Neural progenitor cell (in vitro differentiated cells): ENCODE measurements at regions not wholly inside any gene's neighbourhood (a gene's known extent, or its start where the extent isn't known, plus 50 kb on each side); places are given as distances from the start of the nearest gene placed in this dataset.
A peak's percentile ranks its signal among the peaks of the same experiment; 100 is the strongest.

Experiments
- DNase-seq: peaks from one replicate; pipeline ENCODE4 v3.0.0-alpha.2; 2016; ENCODE audit warnings: low spot score
- H2AFZ ChIP-seq: fragments of 200-600 bp; sonication (generic); replicated peaks from 2 replicates; pipeline ENCODE4 v1.6.1; 2016; ENCODE audit warnings: antibody characterized with exemption
- H3F3A ChIP-seq: fragments of 200-600 bp; sonication (generic); 2 replicates; pipeline ENCODE4 v1.6.1; 2016; ENCODE audit warnings: antibody characterized with exemption, low read depth
- H3K27ac ChIP-seq: fragments of 200-600 bp; sonication (generic); 2 replicates; pipeline ENCODE4 v1.5.1; 2016; ENCODE audit warnings: mild to moderate bottlenecking
- H3K27me3 ChIP-seq: fragments of 200-600 bp; sonication (generic); 2 replicates; pipeline ENCODE4 v1.6.1; 2016; ENCODE audit warnings: mild to moderate bottlenecking, moderate library complexity
- H3K36me3 ChIP-seq: fragments of 200-600 bp; sonication (generic); 2 replicates; pipeline ENCODE4 v1.5.1; 2016
- H3K4me1 ChIP-seq: fragments of 200-600 bp; sonication (generic); 2 replicates; pipeline ENCODE4 v1.6.1; 2016; ENCODE audit warnings: mixed run types
- H3K4me2 ChIP-seq: fragments of 200-600 bp; sonication (generic); 2 replicates; pipeline ENCODE4 v1.6.1; 2016
- H3K4me3 ChIP-seq: fragments of 200-600 bp; sonication (generic); 2 replicates; pipeline ENCODE4 v1.5.1; 2016
- H3K79me2 ChIP-seq: fragments of 200-600 bp; sonication (generic); 2 replicates; pipeline ENCODE4 v1.6.1; 2016; ENCODE audit warnings: low read depth
- H3K9ac ChIP-seq: fragments of 200-600 bp; sonication (generic); 2 replicates; pipeline ENCODE4 v1.6.1; 2016
- H3K9me3 ChIP-seq: fragments of 200-600 bp; sonication (generic); 2 replicates; pipeline ENCODE4 v1.5.1; 2016; ENCODE audit warnings: low read depth
- H4K20me1 ChIP-seq: fragments of 200-600 bp; sonication (generic); 2 replicates; pipeline ENCODE4 v1.6.1; 2016; ENCODE audit warnings: low read depth
- H3K27ac Mint-ChIP-seq: 3 replicates; pipeline ENCODE4 v1.8.0; 2021; ENCODE audit warnings: mixed read lengths
- H3K27me3 Mint-ChIP-seq: 2 replicates; pipeline ENCODE4 v1.8.0; 2022; ENCODE audit warnings: low read depth, mild to moderate bottlenecking, inconsistent platforms, moderate library complexity, mixed read lengths; ENCODE audit not compliant: insufficient read depth
- H3K36me3 Mint-ChIP-seq: 3 replicates; pipeline ENCODE4 v1.8.0; 2021; ENCODE audit warnings: mixed read lengths
- H3K4me1 Mint-ChIP-seq: 3 replicates; pipeline ENCODE4 v1.8.0; 2021; ENCODE audit warnings: mixed read lengths
- H3K4me3 Mint-ChIP-seq: 3 replicates; pipeline ENCODE4 v1.8.0; 2021; ENCODE audit warnings: mild to moderate bottlenecking, moderate library complexity, mixed read lengths
- H3K9me3 Mint-ChIP-seq: 3 replicates; pipeline ENCODE4 v1.8.0; 2020; ENCODE audit warnings: mixed read lengths
- CTCF ChIP-seq: fragments of 200-600 bp; sonication (generic); IDR thresholded peaks from 2 replicates; pipeline ENCODE4 v1.5.1; 2017; ENCODE audit warnings: antibody characterized with exemption, mild to moderate bottlenecking
- EZH2 ChIP-seq: fragments of 200-600 bp; sonication (generic); IDR thresholded peaks from 2 replicates; pipeline ENCODE4 v1.6.1; 2017; ENCODE audit warnings: antibody characterized with exemption, mild to moderate bottlenecking, moderate library complexity
- EZH2phosphoT487 ChIP-seq: fragments of 200-600 bp; sonication (generic); IDR thresholded peaks from 2 replicates; pipeline ENCODE4 v1.6.1; 2017; ENCODE audit warnings: antibody characterized with exemption

- H3K4me1 Mint-ChIP-seq = no peaks in the 10 kb centered on the region
- Histone ChIP-seq H3K4me3 (no peak overlapping the region), H2AFZ (no peak overlapping the region), H3K27ac (no peak overlapping the region), H3K27me3 (no peaks in the 10 kb centered on the region), H3K9ac (no peak overlapping the region), H3K4me2 (no peak overlapping the region), H4K20me1 (no peaks in the 10 kb centered on the region), H3K79me2 (no peaks in the 10 kb centered on the region), H3K9me3 (no peaks in the 10 kb centered on the region), H3K4me1 (no peaks in the 10 kb centered on the region), H3K36me3 (no peaks in the 10 kb centered on the region), H3F3A (no peaks in the 10 kb centered on the region)
- no peaks in the 10 kb centered on the region for H3K36me3 Mint-ChIP-seq
- no peak for DNase-seq
- H3K27ac Mint-ChIP-seq = no peak overlapping the region
- peaks cover 2% of the 10 kb centered on the region for H3K9me3 Mint-ChIP-seq
- TF ChIP-seq EZH2phosphoT487 = no peak
- no peak overlapping the region for H3K4me3 Mint-ChIP-seq
- no peaks in the 10 kb centered on the region for H3K27me3 Mint-ChIP-seq
Measured at GRCh38 chr2:126531029-126531428, 124.9 kb upstream of the GYPC start.

GRCh38 chr2:126534478-126534877, 121.5 kb upstream of the GYPC start:
- Histone ChIP-seq H4K20me1 (no peaks in the 10 kb centered on the region), H3K27ac (no peak overlapping the region), H3K4me1 (no peaks in the 10 kb centered on the region), H3K27me3 (no peaks in the 10 kb centered on the region), H3F3A (no peaks in the 10 kb centered on the region), H3K4me2 (no peak overlapping the region), H2AFZ (no peak overlapping the region), H3K9ac (no peak overlapping the region), H3K4me3 (no peak overlapping the region), H3K36me3 (no peaks in the 10 kb centered on the region), H3K79me2 (no peaks in the 10 kb centered on the region), H3K9me3 (no peaks in the 10 kb centered on the region)
- no peak overlapping the region for H3K27ac Mint-ChIP-seq
- H3K9me3 Mint-ChIP-seq = peaks cover 2% of the 10 kb centered on the region
- no peaks in the 10 kb centered on the region for H3K4me1 Mint-ChIP-seq
- TF ChIP-seq EZH2 (no peak), CTCF (no peak), EZH2phosphoT487 (no peak)
- H3K36me3 Mint-ChIP-seq = no peaks in the 10 kb centered on the region
- no peak overlapping the region for H3K4me3 Mint-ChIP-seq
- no peaks in the 10 kb centered on the region for H3K27me3 Mint-ChIP-seq
- DNase-seq = no peak

DNA sequence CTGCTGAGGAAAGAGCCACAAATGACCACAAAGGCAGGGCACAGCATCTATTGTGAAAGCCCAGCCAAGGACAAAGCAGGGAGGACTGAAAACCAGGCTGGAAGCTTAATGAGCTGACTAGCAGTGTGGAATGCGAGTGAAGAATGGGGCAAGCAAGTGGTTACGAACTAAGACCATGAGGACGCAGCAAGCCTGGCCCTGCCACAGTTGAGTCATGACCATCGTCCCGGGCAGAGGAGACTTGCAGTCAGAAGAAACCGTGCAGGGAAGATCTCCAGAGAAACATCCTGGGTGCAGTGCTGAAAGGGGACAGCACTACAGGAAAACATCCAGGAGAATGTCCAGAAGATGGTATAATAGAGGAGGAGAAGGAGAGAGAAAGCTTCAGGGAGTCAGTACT, 120.5 kb upstream of the GYPC start:
- Histone ChIP-seq H3K4me1 (no peaks in the 10 kb centered on the region), H3K27ac (no peak overlapping the region), H2AFZ (no peak overlapping the region), H3K9ac (no peak overlapping the region), H3K27me3 (no peaks in the 10 kb centered on the region), H3K9me3 (no peaks in the 10 kb centered on the region), H3K4me2 (no peak overlapping the region), H3F3A (no peaks in the 10 kb centered on the region), H4K20me1 (no peaks in the 10 kb centered on the region), H3K36me3 (no peaks in the 10 kb centered on the region), H3K4me3 (no peak overlapping the region), H3K79me2 (no peaks in the 10 kb centered on the region)
- H3K9me3 Mint-ChIP-seq = peaks cover 4% of the 10 kb centered on the region
- H3K27me3 Mint-ChIP-seq = no peaks in the 10 kb centered on the region
- TF ChIP-seq EZH2phosphoT487 (no peak), CTCF (no peak), EZH2 (no peak)
- H3K27ac Mint-ChIP-seq = no peak overlapping the region
- H3K36me3 Mint-ChIP-seq = no peaks in the 10 kb centered on the region
- peak; percentile 55 for DNase-seq
- H3K4me3 Mint-ChIP-seq = no peak overlapping the region
- H3K4me1 Mint-ChIP-seq = no peaks in the 10 kb centered on the region

DNA sequence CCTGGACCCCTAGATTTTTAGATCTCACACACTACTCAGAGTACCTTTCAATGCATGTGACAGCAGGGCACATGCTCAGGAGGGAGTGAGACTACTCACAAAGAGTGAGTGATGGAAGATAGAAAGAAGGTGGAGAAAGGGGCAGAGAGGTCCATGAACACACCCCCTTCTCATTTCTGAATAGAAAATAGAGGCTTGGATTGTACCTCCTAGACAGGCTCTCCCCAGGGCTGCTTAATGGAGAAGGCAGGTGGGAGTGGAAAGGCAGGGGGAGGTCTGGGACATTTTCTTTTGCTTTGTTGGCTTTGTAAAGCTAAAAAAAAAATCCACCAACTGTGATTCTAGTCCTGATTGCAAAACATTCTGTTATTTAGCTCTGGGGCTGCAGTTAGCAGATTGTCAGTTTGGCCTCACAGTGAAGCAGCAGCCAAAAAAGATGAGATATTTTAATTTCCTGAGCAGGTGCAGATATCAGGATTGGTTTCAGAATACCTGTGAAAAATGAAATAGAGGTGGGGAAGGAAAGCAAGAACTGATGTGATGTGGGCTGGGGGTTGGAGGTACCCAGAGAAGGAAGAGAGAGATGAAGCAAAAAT, 119.3 kb upstream of the GYPC start:
- Mint-ChIP-seq H3K36me3 (no peaks in the 10 kb centered on the region), H3K4me3 (no peak overlapping the region), H3K27me3 (no peaks in the 10 kb centered on the region), H3K27ac (no peak overlapping the region), H3K4me1 (no peaks in the 10 kb centered on the region), H3K9me3 (peaks cover 4% of the 10 kb centered on the region)
- Histone ChIP-seq H3K36me3 (no peaks in the 10 kb centered on the region), H3F3A (no peaks in the 10 kb centered on the region), H3K79me2 (no peaks in the 10 kb centered on the region), H3K4me3 (no peak overlapping the region), H3K9ac (no peak overlapping the region), H3K27me3 (no peaks in the 10 kb centered on the region), H3K27ac (no peak overlapping the region), H4K20me1 (no peaks in the 10 kb centered on the region), H2AFZ (no peak overlapping the region), H3K9me3 (no peaks in the 10 kb centered on the region), H3K4me2 (no peak overlapping the region), H3K4me1 (no peaks in the 10 kb centered on the region)
- no peak for DNase-seq
- no peak for TF ChIP-seq EZH2phosphoT487
